Umbilical cord (tissue), 1 donor: ENCODE measurements at regions not wholly inside any gene's neighbourhood (a gene's known extent, or its start where the extent isn't known, plus 50 kb on each side); places are given as distances from the start of the nearest gene placed in this dataset.

Source experiments
- DNase-seq: peaks from one replicate; pipeline ENCODE4 v3.0.0-alpha.2; 2015; ENCODE audit warnings: low spot score

GRCh38 chr11:27968461-27968860 lies 139.5 kb downstream of the KIF18A start:
- no peak for DNase-seq

GRCh38 chr11:27965559-27965958 lies 142.4 kb downstream of the KIF18A start:
- DNase-seq, result no peak

DNA sequence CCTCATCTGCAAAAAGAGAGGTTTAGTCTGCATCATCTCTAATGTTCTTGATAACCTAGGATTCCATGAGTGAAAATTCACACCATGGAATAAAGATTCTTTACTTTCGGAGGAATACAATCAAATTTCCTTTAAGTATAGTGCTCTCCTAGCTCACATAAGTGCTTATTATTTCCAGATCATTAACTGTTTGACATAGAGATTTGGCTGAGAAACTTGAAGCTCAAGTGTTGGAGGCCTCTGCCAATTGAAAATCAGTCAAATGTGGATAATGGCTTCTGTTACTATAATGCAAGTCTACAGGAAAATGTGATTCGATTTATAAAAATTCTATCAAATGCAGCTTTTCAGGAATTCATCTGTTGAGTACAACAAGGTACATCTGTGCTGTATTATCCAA lies 144.6 kb downstream of the KIF18A start:
- no peak for DNase-seq

- no peak for DNase-seq
Measured at GRCh38 chr11:27949951-27950738, 157.8 kb downstream of the KIF18A start.

GRCh38 chr11:27945348-27945747 lies 162.6 kb downstream of the KIF18A start:
- no peak for DNase-seq

DNA sequence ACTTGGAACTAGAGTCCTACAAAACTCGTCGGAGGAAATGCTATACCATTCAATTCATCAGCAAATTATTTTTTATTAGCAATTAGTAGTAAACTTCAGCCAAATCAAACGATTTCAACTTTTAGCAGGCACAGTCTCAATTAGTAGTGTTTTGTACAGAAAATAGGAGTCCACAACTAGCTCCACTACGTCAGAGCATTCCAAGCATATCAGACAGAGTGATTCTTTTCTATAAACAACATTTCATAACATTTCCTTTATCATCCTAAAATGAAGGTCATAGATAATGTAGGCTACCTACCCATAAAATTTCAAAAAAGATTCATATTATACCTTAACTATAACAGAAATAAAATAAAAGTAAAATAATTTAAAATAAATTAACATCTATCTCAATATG lies 169.9 kb downstream of the KIF18A start:
- no peak for DNase-seq

GRCh38 chr11:27934830-27935145 lies 173.2 kb downstream of the KIF18A start:
- peak; percentile 74 for DNase-seq

- DNase-seq, result no peak
Measured at GRCh38 chr11:27933992-27934829, 173.7 kb downstream of the KIF18A start.

DNA sequence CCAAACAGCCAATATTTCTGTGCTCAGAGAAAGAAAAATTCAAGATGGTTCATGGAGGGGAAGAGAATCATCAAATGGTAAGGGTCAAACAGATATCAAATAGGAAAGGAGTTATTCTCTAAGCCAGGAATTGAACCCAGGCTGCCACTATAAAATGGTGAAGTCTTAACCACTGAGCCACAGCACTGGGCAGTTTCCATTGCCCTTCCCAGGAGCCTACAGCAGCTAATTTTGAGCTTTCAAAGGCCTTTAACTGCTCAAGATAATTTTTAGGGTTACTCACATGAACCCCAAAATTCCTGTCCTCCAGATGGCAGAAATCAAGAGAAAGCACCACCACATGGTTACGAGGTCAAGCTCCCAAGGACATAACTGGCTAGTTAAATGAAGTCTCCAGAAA lies 176.2 kb downstream of the KIF18A start:
- DNase-seq, result no peak

DNA sequence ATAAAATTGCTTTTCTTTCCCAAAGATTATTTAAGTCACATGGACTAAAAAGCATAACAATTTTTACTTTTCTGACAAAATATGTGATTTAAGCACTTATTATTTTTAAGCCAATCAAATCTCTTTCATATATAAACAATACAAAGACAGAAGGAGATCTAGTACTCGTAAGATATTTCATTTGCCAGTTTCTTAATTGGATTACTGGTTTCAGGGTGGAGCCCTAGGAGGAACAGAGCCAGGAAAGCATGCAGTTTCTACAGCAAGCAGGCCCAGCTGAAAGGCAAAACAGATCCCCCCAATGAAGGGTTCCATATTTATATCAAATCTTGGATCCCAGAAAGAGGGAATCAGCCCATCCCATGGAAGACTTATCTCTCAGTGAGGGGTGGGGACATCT lies 177.0 kb downstream of the KIF18A start:
- no peak for DNase-seq

- peak; percentile 83 for DNase-seq
Measured at GRCh38 chr11:27928809-27929208, 179.1 kb downstream of the KIF18A start.

- DNase-seq, result no peak
Measured at GRCh38 chr11:27926981-27927481, 180.9 kb downstream of the KIF18A start.

GRCh38 chr11:27926486-27926885 lies 181.5 kb downstream of the KIF18A start:
- no peak for DNase-seq

GRCh38 chr11:27921472-27921871 lies 186.5 kb downstream of the KIF18A start:
- DNase-seq, result no peak

GRCh38 chr11:27916541-27917100 lies 191.3 kb downstream of the KIF18A start:
- peak; percentile 34 for DNase-seq

DNA sequence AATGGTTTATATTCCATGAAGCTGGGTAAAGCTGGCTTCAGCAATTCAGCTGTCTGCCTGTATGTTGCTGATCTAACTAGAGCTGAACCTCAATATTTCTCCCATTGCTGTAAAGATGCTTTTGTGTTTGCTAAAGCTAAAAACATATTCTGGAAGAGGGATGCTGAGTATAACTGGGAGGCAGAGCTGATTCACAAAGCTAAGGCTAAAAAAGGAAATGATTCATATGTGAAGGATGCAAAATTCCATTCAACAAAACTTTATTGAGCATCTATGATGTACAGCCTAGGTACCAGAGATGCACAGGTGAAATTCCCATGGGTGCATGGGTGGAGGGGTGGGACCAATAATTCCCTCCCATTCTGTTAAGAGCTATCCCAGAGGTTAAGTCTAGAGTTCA lies 193.9 kb downstream of the KIF18A start:
- no peak for DNase-seq

GRCh38 chr11:27913650-27914049 lies 194.3 kb downstream of the KIF18A start:
- no peak for DNase-seq

GRCh38 chr11:27912916-27913315 lies 195.0 kb downstream of the KIF18A start:
- no peak for DNase-seq

- no peak for DNase-seq
Measured at GRCh38 chr11:27910186-27910931, 197.6 kb downstream of the KIF18A start.

DNA sequence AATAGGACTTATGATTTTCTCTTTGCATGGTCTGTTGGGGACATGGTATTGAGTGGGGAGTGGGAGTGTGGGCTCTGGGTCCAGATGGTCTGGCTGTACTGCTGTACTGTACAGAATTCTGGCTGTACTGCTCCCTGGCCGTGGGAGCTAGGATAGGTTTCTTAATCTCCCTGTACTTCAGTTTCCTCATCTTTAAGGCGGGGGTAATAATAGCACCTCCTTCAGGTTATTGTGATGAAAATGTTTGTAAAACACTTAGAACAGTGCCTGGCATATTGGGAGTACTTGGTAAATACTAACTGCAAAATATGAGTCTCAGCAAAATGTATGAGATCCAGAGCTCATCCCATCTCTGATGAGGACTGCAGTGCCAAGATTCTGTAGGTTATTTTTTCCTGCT lies 198.6 kb downstream of the KIF18A start:
- no peak for DNase-seq

GRCh38 chr11:27908621-27909020 lies 199.3 kb downstream of the KIF18A start:
- DNase-seq, result no peak

- DNase-seq, result no peak
Measured at GRCh38 chr11:27907530-27907929, 200.4 kb downstream of the KIF18A start.
